Loucy (cell line): ENCODE measurements at regions not wholly inside any gene's neighbourhood (a gene's known extent, or its start where the extent isn't known, plus 50 kb on each side); places are given as distances from the start of the nearest gene placed in this dataset.

Experiments used
- H2AFZ ChIP-seq: fragments of 200-600 bp; sonication (generic); 2 replicates; pipeline ENCODE4 v1.6.0; 2016; ENCODE audit warnings: antibody characterized with exemption, mild to moderate bottlenecking, low read length, moderate library complexity
- H3F3A ChIP-seq: fragments of 200-600 bp; 2 replicates; pipeline ENCODE4 v1.6.0; 2016; ENCODE audit warnings: antibody characterized with exemption, low read depth, mild to moderate bottlenecking
- H3K27me3 ChIP-seq: fragments of 200-600 bp; sonication (generic); 2 replicates; pipeline ENCODE4 v1.6.1; 2014; ENCODE audit warnings: low read length, mild to moderate bottlenecking; ENCODE audit not compliant: insufficient read depth, poor library complexity, severe bottlenecking
- H3K36me3 ChIP-seq: fragments of 200-600 bp; sonication (generic); 2 replicates; pipeline ENCODE4 v1.6.1; 2016; ENCODE audit warnings: low read length; ENCODE audit not compliant: insufficient read depth
- H3K4me1 ChIP-seq: fragments of 200-600 bp; sonication (generic); 2 replicates; pipeline ENCODE4 v1.5.1; 2014; ENCODE audit warnings: low read length, mild to moderate bottlenecking; ENCODE audit not compliant: insufficient read depth, poor library complexity, severe bottlenecking
- H3K4me2 ChIP-seq: fragments of 200-600 bp; sonication (generic); 2 replicates; pipeline ENCODE4 v1.6.0; 2014; ENCODE audit warnings: antibody characterized with exemption, low read length, low read depth, mild to moderate bottlenecking; ENCODE audit not compliant: poor library complexity, severe bottlenecking
- H3K4me3 ChIP-seq: fragments of 200-600 bp; sonication (generic); 2 replicates; pipeline ENCODE4 v1.5.1; 2014; ENCODE audit warnings: low read length, mild to moderate bottlenecking, mixed read lengths; ENCODE audit not compliant: poor library complexity, severe bottlenecking
- H3K79me2 ChIP-seq: fragments of 200-600 bp; sonication (generic); 2 replicates; pipeline ENCODE4 v1.6.1; 2014; ENCODE audit warnings: low read length; ENCODE audit not compliant: insufficient read depth
- H3K9ac ChIP-seq: fragments of 200-600 bp; sonication (generic); 2 replicates; pipeline ENCODE4 v1.6.0; 2014; ENCODE audit warnings: mild to moderate bottlenecking, low read depth, low read length, moderate library complexity; ENCODE audit not compliant: poor library complexity, severe bottlenecking
- H3K9me2 ChIP-seq: fragments of 200-600 bp; sonication (generic); replicated peaks from 2 replicates; pipeline ENCODE4 v1.6.1; 2016; ENCODE audit warnings: low read depth, low read length, mixed read lengths
- H3K9me3 ChIP-seq: fragments of 200-600 bp; sonication (generic); 2 replicates; pipeline ENCODE4 v1.6.1; 2014; ENCODE audit warnings: mild to moderate bottlenecking, antibody characterized with exemption, low read length, low read depth; ENCODE audit not compliant: insufficient read depth
- H4K20me1 ChIP-seq: fragments of 200-600 bp; sonication (generic); 2 replicates; pipeline ENCODE4 v1.6.0; 2014; ENCODE audit warnings: antibody characterized with exemption, low read length, mild to moderate bottlenecking; ENCODE audit not compliant: insufficient read depth, poor library complexity, severe bottlenecking
- CTCF ChIP-seq: fragments of 200-600 bp; sonication (generic); conservative IDR thresholded peaks from 2 replicates; pipeline ENCODE4 v1.5.1; 2014; ENCODE audit warnings: mild to moderate bottlenecking, antibody characterized with exemption, low read length
- EZH2phosphoT487 ChIP-seq: fragments of 200-600 bp; IDR thresholded peaks from 2 replicates; pipeline ENCODE4 v1.6.1; 2018; ENCODE audit warnings: antibody characterized with exemption, mild to moderate bottlenecking, moderate library complexity, borderline replicate concordance

GRCh38 chr3:69579306-69580041 lies 159.8 kb upstream of the MITF start:
- no peaks in the 10 kb centered on the region for H3K9me3 ChIP-seq
- H3K79me2 ChIP-seq = no peaks in the 10 kb centered on the region
- H4K20me1 ChIP-seq = no peaks in the 10 kb centered on the region
- no peak overlapping the region for H3K4me2 ChIP-seq
- H3K36me3 ChIP-seq = no peaks in the 10 kb centered on the region
- H3K9me2 ChIP-seq = no peaks in the 10 kb centered on the region
- H3K9ac ChIP-seq = no peak overlapping the region
- TF ChIP-seq EZH2phosphoT487 = no peak
- no peak for TF ChIP-seq CTCF
- H3K4me1 ChIP-seq = no peaks in the 10 kb centered on the region
- no peaks in the 10 kb centered on the region for H3F3A ChIP-seq
- no peak overlapping the region for H3K4me3 ChIP-seq
- H3K27me3 ChIP-seq = no peaks in the 10 kb centered on the region
- no peak overlapping the region for H2AFZ ChIP-seq

- no peak overlapping the region for H3K9ac ChIP-seq
- TF ChIP-seq EZH2phosphoT487 = no peak
- TF ChIP-seq CTCF = no peak
- H3F3A ChIP-seq = no peaks in the 10 kb centered on the region
- no peak overlapping the region for H3K4me3 ChIP-seq
- no peak overlapping the region for H3K4me2 ChIP-seq
- no peaks in the 10 kb centered on the region for H3K36me3 ChIP-seq
- H2AFZ ChIP-seq = no peak overlapping the region
- no peaks in the 10 kb centered on the region for H3K79me2 ChIP-seq
- H3K4me1 ChIP-seq = no peaks in the 10 kb centered on the region
- H3K9me3 ChIP-seq = no peaks in the 10 kb centered on the region
- H3K27me3 ChIP-seq = no peaks in the 10 kb centered on the region
- H4K20me1 ChIP-seq = no peaks in the 10 kb centered on the region
- H3K9me2 ChIP-seq = no peaks in the 10 kb centered on the region
These were observed 169.7 kb upstream of the MITF start for GRCh38 chr3:69569520-69569919.

GRCh38 chr3:69568951-69569350 lies 170.3 kb upstream of the MITF start:
- Histone ChIP-seq H4K20me1 (no peaks in the 10 kb centered on the region), H3K9me3 (no peaks in the 10 kb centered on the region), H3K4me1 (no peaks in the 10 kb centered on the region), H3K4me3 (no peak overlapping the region), H3K9ac (no peak overlapping the region), H3K4me2 (no peak overlapping the region), H3K36me3 (no peaks in the 10 kb centered on the region), H3F3A (no peaks in the 10 kb centered on the region), H2AFZ (no peak overlapping the region), H3K27me3 (no peaks in the 10 kb centered on the region), H3K9me2 (no peaks in the 10 kb centered on the region), H3K79me2 (no peaks in the 10 kb centered on the region)
- TF ChIP-seq CTCF (no peak), EZH2phosphoT487 (no peak)
